ENCODE measurements at regions not wholly inside any gene's neighbourhood (a gene's known extent, or its start where the extent isn't known, plus 50 kb on each side); places are given as distances from the start of the nearest gene placed in this dataset.
"Not testable (repeated sequence)": the region's sequence is repeated elsewhere in the genome, so short reads cannot be mapped to it uniquely, and the experiment has no call there.

- ChIA-PET CTCF (no interaction called here), POLR2A (no interaction called here)
These were observed 68.9 kb upstream of the EEF2KMT start for GRCh38 chr16:5166486-5166885.

GRCh38 chr16:5165429-5165828 lies 67.8 kb upstream of the EEF2KMT start:
- CTCF ChIA-PET; POLR2A ChIA-PET; DNase-seq (ENCODE audit: extremely low spot score): not testable (repeated sequence)

More at GRCh38 chr16:5166486-5166885, 68.9 kb upstream of the EEF2KMT start:
- TF ChIP-seq CTCF (IDR thresholded peaks at IDR 0.05; ENCODE audit: control extremely low read depth, extremely low read depth, low read depth, missing control alignments) = no peak
- no peak for DNase-seq (ENCODE audit: extremely low spot score)

- POLR2A ChIA-PET, CTCF ChIA-PET: not testable (repeated sequence)
These were observed 65.2 kb upstream of the EEF2KMT start for GRCh38 chr16:5162801-5163200.

GRCh38 chr16:5161888-5162287 lies 64.3 kb upstream of the EEF2KMT start:
- DNase-seq (ENCODE audit: extremely low spot score); POLR2A ChIA-PET; CTCF ChIA-PET: not testable (repeated sequence)

More at GRCh38 chr16:5162801-5163200, 65.2 kb upstream of the EEF2KMT start:
- DNase-seq (ENCODE audit: extremely low spot score) = not testable (repeated sequence)

- CTCF ChIA-PET = not testable (repeated sequence)
- POLR2A ChIA-PET = interaction anchor here (0.6 kb wide), 1 partner anchor 469 kb away, joined by 4 read pairs; no protein-coding TSS in a partner anchor
- DNase-seq (ENCODE audit: extremely low spot score) = peak; percentile 27
These were observed 62.4 kb upstream of the EEF2KMT start for GRCh38 chr16:5160010-5160409.

- DNase-seq (ENCODE audit: extremely low spot score); POLR2A ChIA-PET; CTCF ChIA-PET: not testable (repeated sequence)
These were observed 61.9 kb upstream of the EEF2KMT start for GRCh38 chr16:5159537-5159936.

- TF ChIP-seq CTCF (IDR thresholded peaks at IDR 0.05; ENCODE audit: control extremely low read depth, extremely low read depth, low read depth, missing control alignments) = no peak
- POLR2A ChIA-PET = no interaction called here
- CTCF ChIA-PET = no interaction called here
- no peak for DNase-seq (ENCODE audit: extremely low spot score)
These were observed 60.9 kb upstream of the EEF2KMT start for GRCh38 chr16:5158494-5158893.

GRCh38 chr16:5156486-5156885 lies 58.9 kb upstream of the EEF2KMT start:
- CTCF ChIA-PET; POLR2A ChIA-PET; DNase-seq (ENCODE audit: extremely low spot score): not testable (repeated sequence)

GRCh38 chr16:5154006-5154405 lies 56.4 kb upstream of the EEF2KMT start:
- DNase-seq (ENCODE audit: extremely low spot score); CTCF ChIA-PET; POLR2A ChIA-PET: not testable (repeated sequence)

GRCh38 chr16:5151409-5151808 lies 53.8 kb upstream of the EEF2KMT start:
- POLR2A ChIA-PET; DNase-seq (ENCODE audit: extremely low spot score); CTCF ChIA-PET: not testable (repeated sequence)
